Fibroblast of gingiva (primary cell): ENCODE measurements at regions not wholly inside any gene's neighbourhood (a gene's known extent, or its start where the extent isn't known, plus 50 kb on each side); places are given as distances from the start of the nearest gene placed in this dataset.

Source experiments
- DNase-seq: peaks from one replicate; pipeline ENCODE4 v3.0.0-alpha.2; 2011; ENCODE audit warnings: low read depth

DNA sequence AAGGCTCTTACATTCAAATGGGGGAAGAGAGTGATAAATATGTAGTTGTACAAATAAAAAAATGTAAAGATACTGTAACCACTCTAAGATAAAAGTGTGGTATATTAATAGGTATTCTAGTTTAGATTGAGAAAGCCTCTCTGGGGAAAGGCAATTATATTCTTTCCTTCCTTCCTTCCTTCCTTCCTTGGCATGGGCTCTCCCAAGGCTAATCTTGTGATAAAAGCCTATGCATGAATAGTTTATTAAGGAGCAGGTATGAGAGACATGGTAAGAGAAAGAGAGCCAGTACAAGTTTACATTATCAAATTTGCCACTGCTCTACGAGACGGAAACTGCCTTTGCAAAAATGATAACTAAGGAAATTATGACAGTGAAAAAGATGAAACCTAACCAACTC, 588.8 kb downstream of the PRELID2 start:
- DNase-seq = no peak

DNA sequence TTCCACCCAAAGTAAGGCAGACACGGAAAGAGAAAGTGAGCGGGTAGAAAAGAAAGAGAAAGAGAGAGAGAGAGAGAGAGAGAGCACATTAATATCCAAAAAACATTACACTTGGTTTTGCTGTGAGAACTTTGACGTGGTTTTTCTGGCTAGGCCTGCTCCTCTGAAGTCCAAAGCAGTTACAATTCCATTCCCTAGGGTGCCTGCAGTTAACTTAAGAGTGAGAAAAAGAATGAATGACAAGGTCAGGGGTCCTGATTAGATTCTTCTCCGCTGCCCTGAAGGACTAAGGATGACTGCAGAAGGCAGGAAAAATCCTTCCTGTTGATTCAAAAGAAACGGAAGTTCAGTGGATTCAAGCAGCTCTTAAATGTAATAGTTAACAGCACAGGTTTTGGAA, 589.8 kb downstream of the PRELID2 start:
- DNase-seq = peak; percentile 24

DNA sequence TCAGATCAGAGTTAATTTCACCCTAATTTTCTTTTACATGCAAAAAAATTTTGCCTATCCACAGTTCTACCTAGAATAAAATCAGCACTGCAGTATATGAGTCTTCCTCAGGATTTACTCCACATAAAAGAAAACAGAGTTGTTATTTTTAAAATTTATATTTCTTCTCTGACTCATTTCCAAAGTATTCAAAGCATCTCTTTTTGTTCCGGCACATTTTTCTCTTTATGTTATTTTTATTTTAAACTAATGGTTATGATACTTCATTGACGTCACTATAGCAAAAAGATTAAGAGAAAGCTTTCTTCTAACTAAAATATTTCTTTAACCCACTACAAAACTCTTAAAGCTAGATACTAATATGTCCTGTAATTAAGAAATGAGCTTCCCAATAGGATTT, 590.4 kb downstream of the PRELID2 start:
- DNase-seq = peak; percentile 13

DNA sequence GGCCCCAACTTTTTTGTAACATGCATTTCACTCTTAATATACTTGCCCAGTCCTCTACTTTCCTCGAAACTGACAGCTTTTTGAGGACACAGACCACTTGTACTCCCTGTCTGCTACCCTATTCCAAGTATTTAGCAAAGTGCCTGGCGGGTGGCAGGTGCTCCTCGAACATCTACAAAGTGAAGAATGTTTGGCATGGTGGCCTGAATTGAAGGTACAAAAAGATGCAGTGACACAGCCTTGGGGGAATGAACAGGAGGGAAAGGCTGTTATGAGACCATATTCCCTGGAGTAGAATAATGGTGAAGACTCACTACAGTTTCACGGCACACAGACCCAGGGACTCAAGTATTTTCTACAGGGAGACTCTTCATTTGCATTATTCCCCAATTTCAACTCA, 590.9 kb downstream of the PRELID2 start:
- DNase-seq = no peak

DNA sequence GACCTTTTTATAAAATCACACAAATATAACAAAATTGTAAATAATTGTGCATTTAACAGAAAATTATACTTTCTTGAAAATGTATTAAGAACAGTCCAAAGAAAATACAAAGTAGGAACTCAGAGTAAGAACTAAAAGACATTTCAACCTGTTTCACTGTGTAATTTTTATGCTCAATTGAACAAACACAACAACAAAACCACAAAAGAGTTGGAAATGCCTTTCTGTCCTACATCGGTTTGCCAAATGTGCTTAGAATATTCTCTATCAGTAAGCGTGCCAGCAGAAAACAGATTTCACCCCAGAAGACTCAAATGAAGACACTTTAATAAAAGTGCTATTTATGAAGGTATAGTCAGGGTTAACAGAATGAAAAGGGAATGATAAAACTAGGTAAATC, 592.1 kb downstream of the PRELID2 start:
- peak; percentile 28 for DNase-seq

DNA sequence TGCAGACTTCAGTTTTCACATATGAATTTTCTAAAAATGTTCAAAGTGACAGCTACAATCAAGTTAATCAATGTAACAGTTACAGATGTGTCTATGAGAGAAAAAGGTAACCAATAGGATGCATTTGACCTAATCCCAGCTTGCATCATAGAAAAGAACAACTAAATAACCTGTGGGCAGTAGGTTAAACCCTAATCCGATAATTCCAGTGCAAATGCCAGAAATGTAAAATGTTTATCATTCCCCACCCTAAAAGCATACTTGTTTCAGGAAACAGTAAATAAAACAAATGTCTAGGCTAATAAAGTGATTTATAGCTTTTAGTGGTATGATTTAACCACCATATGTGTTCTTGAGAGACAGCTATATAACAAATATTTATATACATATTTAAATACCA, 592.6 kb downstream of the PRELID2 start:
- no peak for DNase-seq

DNA sequence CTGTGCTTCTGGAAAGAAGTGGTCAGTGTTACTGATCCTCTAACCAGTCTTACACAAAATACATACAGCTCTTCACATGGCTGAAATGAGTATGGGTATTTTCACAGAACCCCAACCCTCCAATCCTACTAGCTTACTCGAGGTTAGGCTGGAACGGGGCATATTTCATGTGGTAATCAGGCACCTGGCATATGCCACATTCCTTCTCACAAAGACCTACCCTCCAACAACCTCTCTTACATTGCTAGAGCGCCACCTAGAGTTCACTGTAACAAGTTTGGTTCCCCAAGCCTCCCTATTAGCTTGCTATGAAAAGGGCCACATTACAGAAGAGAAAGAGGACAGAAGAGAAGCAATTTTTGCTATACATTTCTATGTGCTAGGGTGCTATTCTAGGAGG, 597.3 kb downstream of the PRELID2 start:
- DNase-seq = no peak

DNA sequence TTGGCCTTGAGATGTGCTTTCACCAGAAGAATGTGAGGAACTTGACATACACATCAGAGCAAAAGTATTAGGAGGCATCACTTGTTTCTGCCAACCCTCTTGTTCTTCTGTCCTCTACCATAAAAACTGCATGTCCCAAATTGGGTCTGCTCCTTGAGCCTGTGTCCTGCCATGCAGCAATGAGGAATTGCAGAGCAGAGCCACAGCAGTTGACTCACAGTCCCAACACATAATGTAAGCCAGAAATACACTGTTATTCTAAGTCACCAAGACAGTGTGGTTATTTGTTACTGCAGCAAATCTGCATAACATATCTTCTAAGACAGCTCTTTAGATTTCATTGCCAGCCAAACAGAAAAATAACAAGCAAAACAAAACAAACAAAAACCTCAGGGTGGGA, 598.2 kb downstream of the PRELID2 start:
- DNase-seq = no peak

DNA sequence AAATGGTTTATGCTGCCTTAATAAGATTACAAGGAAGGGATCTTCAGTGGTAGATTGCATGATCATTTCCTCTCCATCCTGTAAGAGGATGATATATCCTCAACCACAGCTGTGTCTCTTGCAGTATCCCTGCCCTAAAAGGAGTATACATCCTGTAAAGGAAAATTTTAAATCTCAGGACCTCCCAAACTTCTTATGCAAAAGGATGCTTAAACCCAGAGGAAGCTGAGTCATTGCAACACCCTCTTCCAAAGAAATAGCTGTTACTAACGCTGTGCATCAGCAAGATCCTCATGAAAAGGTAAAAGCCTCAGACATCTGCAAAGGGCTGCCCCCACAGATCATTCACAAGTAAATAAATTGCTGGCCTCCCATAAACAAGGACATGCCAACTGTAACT, 599.0 kb downstream of the PRELID2 start:
- no peak for DNase-seq

DNA sequence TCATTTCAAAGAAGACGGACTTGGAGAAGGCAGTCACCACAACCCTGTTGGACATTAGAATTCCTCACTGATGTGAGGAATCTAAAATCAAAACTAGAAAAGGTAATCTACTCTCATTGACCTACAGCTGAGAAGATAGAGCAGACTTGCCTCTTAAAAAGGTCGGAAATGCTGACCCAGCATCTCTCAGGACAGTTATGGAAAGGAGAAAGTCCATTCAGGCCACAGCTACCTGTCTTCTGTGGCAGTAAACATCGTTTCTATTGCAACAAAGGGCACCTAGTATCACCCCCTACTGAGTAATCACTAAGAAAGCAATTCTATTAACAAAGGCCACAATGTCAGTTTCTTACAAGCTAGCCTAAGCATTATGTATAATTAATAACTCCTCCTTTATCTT, 601.7 kb downstream of the PRELID2 start:
- no peak for DNase-seq

DNA sequence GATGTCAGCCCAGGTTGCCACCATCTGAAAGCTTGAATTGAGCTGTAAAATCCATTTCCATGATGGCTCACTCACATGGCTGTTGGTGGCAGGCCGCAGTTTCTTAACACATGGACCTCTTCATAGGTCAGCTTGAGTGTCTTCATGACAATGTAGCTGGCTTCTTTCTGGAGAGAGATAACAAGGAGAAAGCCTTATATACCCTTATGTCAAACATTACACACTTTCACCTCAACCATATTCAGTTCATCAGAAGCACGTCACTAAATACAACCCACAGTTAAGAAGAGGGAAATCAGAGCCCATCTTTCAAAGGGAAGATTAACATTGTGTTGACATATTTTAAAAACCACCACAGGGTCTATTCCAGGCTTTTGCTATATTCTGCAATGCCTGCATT, 604.4 kb downstream of the PRELID2 start:
- DNase-seq = no peak

DNA sequence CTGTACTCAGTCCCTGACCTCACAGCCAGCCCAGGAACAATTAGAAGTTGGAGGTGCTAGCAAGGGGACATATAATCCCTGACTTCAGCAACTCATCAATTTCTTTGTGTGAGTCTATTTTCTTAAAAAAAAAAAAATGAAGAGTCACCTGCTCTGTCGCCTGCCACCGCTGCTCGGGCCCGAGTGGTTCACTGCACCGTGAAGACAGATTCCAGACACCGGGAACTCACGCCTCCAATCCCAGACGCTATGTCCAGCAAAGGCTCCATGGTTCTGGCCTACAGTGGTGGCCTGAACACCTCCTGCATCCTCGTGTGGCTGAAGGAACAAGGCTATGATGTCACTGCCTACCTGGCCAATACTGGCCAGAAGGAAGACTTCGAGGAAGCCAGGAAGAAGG, 606.6 kb downstream of the PRELID2 start:
- no peak for DNase-seq

DNA sequence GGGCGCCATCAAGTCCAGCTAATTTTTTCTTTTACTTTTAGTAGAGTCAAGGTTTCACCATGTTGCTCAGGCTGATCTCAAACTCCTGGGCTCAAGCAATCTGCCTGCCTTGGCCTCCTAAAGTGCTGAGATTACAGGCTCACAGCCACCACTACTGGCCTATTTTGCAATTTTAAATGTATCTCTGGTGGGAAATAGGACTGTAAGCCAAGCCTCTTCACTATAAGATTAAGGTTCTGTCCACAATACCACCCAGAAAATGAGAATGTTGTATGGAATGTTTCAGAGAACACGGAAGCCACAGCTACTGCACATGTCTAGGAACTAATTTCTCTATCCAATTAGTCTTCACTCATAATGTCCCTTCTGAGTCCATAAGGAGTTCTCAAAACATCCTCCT, 607.3 kb downstream of the PRELID2 start:
- no peak for DNase-seq

DNA sequence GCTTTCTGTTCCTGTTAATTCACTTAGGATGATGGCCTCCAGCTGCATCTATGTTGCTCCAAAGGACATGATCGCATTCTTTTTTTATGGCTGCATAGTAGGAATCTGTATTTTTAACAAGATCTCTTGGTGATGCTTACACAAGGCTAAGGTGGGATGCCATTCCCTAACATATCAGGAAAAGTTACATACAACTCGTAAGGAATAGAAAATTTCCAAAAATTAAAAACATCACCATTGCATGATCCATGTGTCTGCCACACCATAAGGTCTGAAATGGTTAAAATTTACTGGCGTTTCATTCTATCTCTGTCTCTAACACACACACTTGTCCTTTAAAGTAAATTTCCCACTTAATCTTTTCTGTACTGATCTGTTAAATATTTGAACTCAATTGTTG, 608.4 kb downstream of the PRELID2 start:
- DNase-seq = no peak

DNA sequence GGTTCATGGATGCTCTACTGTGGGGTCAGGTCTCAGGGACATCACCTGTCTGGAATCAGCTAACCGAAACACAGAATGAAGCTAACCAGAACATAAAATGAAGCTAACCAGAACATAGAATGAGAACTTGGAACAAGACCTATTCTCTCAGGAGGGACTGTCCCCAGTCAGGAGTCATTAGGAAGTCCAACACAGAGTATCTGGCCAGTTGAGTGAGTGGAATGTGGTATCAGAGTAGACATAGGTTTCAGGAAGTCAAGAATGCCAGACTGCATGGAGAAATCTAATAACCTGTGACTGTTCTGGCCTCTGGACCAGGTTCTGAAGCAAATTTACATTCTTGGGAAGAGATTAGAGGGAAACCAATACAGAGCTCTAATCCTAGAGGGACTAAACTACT, 609.6 kb downstream of the PRELID2 start:
- no peak for DNase-seq

DNA sequence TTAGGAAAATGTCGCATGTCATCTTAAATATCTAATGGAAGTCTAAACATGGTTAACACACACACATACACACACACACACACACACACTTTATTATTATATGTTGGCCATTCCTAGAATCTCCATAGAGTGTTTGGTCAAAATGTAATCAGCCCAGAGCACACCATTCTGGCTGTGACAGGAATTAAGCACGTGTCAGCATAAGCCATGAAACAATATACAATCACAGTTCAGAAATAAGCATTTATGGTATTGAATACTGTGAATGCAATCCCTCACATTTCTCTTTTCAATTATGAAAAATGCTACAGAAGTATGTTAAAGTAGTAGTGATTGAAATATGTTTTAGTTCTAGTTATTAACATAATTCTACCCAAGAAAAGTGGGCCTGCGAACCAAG, 611.6 kb downstream of the PRELID2 start:
- DNase-seq = no peak

DNA sequence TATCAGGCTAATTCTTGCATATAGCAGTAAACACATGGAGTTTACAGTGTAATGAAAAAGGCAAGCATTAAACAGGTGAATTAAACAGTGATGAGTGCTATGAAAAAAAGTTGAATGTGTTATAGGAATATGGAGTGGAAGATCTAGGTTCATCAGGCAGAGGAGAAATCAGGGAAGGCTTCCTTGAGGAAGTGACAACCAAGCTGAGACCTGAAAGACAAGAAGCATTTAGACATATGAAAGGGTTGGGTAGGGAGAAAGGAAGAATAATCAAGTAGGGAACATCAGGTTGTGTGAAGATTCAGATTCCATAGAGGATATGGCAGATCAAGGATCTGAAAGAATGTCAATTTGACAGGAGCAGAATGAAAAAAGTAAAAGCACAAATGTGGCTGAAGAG, 612.5 kb downstream of the PRELID2 start:
- no peak for DNase-seq

DNA sequence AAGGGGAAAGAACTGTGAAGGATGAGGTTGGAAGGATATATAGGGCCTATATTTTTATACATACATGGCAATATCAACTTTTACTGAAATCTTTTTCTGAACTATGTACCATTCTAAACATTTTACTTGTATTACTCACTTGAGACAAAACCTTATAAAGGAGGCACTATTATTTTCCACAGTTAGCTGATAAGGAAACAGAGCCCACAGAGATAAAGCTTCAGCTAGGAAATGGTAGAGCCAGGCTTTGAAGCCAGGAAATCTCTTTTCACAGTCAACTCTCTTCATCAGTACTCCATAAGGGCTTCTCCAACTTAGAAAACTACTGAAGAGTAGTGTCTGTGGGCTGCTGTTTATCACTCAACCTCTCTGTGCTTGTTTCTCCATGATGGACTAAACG, 613.7 kb downstream of the PRELID2 start:
- no peak for DNase-seq

DNA sequence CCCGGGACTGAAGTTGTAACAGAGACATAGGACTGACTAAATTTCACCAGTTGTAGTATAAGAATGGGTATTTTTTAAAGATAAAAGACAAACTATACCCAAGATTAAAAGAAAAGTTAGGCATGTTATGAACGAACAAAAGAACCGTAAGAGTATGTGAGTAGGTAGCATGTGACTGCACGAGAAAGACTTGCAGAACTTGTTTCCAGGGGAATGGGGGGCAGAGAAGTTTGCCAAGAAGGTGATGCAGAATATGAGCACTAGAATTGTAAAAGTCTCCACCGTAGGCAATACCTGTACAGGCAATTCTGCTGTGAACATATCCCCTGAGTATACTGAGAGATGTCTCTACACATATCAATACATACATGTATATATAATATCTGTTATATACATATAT, 614.7 kb downstream of the PRELID2 start:
- no peak for DNase-seq

DNA sequence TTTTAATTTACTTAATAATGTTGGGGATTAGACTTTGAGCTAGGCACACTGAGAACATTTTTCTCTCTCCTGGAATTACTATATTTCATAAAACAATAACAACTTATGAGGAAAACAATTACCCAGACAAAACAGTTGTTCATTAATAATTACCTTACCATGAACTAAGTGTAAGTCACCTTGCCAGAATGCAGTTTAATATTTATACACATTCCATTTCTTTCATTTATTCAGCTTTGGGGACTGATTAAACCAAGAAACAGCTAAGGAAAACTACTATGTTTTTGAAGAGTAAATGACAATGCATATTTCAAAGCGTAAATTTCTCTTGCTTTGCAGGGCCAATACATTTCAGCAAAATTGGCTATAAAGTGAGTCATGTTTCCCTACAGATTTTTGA, 616.2 kb downstream of the PRELID2 start:
- no peak for DNase-seq

DNA sequence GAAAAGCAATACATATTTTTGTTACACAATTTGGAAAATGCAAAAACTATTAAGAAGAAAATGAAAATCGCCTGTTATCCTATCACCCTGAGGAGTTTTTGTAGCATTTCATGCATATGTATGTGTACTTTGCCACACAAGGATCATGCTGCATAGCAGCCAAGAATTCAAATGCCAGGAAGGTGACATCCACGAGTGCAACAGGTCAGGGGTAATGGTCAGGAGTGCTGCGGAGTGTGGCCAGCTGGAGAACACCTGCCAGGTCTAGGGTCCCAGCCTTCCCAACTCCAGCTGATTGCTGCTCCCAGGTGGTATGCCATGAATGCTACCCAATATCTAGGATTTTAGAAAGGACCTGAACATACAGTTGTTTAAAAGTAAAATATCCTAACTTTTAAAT, 617.1 kb downstream of the PRELID2 start:
- no peak for DNase-seq

DNA sequence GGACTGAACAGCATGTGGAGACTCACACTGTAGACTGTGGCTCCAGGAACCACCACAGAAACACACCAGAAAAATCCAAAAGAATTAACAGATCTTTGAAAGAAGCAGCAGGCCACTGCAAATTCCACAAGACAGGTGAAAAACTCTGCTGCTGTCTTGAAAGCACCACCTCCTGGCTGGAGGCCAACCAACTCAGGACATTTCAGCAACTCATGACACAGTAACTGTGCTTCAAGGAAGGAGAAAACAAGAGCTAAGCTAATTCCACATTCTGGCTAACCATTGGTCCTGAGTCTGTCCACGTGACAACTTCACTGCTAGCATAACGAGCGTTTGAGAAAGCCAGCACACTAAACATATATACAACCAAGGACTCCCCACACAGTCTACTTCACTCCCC, 625.1 kb downstream of the PRELID2 start:
- DNase-seq = no peak

DNA sequence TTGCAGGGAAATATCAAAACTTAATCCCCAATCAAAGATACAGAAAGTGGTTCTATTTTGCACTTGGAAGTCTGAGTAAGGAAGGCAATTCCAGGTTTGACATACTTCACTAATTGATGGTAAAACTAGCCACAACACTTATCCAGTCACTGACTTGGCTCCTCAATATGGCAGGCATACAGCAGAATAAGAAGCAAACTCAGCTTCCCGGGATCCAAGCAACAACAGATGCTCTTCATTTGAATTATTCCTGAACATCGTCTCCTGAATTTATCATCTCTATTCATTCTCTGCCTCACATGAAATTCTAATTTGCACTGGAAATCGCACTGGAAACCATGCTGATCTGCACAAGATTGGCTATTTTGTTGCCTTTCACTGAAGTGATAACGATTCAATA, 629.6 kb downstream of the PRELID2 start:
- no peak for DNase-seq

DNA sequence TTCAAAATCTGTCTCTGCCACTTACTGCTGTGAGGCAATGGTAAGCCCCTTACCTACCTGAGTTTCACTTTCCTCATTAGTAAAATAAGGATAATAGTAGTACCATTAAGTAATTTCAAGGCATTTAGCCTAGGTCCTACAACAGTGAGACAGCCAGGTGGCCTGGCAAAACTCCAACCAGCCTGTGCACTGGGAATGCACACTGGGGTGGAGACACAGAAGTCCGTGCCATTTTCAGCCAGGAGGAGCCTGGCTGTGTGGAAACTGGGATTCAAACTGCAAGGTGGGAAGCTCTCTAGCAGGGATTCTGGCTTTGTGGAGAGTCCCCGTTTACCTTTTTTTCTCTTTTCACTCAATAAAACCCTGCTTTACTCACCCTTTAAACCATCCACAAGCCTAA, 630.4 kb downstream of the PRELID2 start:
- DNase-seq = no peak

DNA sequence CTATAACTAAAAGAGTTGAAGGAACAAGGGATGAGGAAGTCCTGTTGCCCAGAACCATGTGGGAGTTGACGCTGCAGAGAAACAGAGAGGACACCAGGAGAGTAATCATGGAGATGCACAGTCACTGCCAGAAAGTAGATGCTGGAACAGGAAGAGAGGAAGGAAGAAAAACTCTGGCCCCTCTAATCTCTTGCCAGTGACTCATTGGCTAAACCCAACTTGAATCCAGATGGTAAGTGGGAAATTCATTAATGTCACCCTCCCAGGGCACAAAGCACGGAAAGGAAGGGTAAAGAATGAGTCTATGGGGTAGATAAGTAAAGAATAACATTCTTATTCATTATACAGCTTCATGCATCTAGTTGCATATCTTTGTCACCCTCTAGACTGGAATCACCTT, 631.9 kb downstream of the PRELID2 start:
- no peak for DNase-seq
